ENCODE measurements at regions not wholly inside any gene's neighbourhood (a gene's known extent, or its start where the extent isn't known, plus 50 kb on each side); places are given as distances from the start of the nearest gene placed in this dataset.

DNA sequence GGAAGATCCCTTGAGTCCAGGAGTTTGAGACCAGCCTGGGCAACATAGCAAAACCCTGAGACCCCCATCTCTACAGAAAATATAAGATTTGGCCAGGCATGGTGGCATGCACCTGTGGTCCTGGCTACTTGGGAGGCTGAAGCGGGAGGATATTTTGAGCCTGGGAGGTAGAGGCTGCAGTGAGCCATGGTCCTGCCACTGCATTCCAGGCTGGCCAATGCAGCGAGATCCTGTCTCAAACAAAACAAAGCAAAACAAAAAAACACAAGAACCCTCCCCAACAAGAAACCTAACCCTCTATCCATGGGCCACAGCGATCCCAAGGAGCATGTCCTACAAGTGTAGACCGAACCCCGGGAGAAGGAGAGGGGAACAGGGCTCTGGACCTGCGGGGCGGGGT is 133.3 kb downstream of the MGAT5B start:
- no peak for DNase-seq

DNA sequence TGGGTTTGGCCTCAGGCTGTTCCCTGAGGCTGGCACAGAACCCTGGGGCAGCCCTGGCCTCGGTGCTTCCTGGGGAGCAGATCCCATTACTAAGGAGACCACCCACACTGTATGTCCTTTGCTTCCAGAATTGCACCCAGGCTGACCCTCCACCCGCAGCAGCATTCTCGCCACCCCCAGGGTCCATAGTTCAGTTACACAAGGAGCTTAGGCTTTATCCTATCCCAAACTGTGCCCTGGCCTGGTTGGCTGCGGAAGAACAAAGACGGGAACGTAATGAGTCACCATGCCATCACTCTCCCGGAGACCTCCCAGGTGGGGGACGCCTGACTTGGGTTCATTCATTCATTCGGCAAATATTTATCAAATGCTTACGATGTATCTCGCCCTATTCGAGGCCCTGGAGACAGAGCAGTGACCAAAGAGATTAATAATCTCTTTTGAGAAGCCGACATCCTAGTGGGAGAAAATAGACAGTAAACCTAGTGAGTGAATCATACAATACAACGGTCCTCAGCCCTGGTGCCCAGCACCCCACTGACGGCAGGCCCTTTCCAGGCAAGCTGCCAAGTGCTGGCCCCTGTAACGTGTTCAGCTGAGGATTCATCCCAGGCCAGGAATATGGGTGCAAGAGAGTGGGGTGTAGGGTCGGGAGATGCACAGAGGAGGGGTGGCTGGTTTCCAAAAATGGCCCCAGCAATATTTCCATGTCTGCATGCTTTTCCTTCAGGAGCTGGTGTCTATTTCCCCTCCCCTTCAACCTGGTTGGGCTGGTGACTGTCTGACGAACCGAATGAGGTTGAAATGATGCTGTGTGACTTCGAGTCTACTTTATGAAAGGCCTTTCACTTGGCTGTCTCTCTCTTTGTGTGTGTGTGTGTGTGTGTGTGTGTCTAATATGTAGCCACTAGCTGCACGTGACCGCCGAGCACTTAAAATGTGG is 134.2 kb downstream of the MGAT5B start:
- peak; percentile 95 for DNase-seq

DNA sequence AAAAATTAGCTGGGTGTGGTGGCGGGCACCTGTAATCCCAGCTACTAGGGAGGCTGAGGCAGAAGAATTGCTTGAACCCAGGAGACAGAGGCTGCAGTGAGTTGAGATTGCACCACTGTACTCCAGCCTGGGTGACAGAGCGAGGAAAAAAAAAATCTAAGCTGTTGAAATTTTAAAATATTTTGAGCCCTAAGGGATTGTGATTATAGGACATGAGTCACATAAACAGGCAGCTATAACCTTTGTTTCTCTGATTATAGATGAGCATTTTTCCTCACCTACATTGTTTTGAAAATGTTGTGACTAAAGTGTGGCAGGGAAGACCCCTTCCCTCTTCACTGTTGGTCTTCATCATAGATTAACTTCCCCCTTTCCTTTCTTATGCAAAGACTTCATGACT is 135.5 kb downstream of the MGAT5B start:
- DNase-seq = no peak

DNA sequence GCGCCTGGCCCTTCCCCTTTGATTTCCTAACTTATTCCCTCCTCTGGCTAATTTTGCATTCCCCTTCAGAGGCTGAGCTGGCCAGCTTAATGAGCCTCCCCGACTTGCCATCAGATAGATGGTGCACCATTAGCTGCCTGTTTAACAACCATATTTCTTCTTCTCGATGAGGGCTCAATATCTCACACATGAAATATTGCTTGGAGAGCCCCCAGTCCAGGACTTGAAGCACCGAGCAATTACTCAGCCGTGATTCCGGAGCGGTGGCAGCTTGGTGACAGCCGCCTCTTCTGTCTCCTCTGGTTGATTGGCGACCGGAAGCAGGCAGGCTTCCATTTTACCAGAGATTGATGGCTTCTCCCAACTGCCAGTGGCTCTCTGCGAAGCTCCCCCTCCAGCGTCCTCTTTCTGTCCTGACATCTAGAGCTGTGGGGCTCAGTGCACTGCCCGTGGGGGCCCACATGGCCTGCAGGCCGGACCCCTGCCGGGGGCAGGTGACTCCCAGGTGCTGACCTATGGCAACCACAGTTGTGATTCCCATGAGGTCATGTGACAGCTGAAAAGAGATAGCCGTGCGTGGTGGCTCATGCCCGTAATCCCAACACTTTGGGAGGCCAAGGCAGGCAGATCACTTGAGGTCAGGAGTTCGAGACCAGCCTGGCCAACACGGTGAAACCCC is 133.7 kb upstream of the SEC14L1 start:
- no peak for DNase-seq

DNA sequence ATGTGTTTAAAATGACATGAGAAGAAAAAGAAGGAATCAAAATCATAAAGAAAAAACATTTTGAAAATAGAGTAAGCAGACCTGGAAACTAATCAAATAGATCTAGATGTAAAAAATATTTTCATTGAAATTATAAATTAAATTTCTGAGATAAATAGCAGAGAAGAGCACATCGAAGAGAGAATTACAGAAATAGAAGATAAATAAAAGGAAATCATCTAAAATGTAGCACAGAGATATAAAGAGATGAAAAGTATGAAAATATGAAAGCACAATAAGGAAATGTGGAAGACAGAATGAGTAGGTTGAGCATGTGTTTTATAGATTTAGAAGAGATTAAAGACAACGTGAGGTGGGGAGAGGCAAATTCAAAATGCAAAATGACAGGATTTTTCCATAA is 130.9 kb upstream of the SEC14L1 start:
- no peak for DNase-seq

DNA sequence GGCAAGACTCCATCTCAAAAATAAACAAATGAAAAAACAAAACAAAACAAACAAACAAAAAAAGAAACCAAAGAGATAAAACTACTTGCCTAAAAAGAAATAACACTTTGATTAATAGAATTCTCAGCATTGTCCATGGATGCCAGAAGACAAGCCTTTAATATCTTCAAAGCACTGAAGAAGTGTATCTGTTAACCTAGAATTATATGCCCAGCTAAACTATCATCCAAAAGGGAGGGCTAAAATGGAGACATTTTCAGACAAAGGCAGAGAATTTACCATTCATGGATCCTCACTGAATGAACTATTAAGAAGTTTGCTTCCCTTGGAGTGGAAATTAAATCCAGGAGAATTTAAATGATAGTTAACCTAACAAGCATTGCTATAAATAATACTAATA is 130.1 kb upstream of the SEC14L1 start:
- no peak for DNase-seq

DNA sequence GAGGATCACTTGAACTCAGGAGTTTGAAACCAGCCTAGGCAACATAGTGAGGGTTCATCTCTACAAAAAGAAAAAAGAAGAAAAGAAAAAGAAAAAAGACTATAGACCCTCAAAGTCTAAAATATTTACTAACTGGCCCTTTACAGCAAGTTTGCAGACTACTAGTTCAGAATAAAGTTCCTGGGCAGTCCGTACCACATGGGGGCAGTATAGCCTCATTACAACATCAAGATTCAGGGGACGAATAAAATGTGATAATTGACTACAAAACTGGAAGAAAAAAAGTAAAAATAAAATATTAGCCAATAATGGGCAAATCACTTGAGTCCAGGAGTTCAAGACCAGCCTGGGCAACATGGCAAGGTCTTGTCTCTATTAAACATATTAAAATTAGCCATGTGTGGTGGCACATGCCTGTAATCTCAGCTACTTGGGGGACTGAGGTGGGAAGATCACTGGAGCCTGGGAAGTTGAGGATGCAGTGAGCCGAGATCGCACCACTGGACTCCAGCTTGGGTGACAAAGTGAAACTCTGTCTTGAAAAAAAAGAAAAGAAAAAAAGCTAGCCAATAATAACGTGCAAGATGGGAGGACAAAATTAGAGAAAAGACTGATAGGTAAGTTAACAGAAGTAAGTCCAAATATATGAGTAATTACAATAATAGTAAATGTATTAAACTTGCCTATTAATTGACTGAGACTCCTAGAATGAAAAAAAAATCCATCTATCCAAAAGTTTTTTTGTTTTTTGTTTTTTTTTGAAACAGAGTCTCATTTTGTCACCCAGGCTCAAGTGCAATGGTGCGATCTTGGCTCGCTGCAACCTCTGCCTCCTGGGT is 129.4 kb upstream of the SEC14L1 start:
- DNase-seq = peak; percentile 55

DNA sequence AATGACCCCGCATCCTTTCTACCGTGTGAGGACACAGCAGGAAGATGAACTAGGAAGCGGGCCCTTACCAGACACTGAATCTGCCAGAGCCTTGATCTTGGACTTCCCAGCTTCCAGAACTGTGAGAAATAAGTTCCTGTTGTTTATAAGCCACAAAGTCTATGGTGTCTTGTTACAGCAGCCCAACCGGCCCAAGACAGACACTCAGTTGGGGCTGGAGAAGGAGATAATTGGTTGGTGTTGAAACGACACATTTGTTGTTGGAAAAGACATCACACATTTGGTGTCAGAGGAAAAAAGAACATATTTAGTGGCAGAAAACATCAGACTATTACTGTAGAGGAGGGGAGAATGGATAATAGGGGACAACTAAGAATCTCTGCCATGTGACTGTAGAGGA is 122.3 kb upstream of the SEC14L1 start:
- DNase-seq = no peak

DNA sequence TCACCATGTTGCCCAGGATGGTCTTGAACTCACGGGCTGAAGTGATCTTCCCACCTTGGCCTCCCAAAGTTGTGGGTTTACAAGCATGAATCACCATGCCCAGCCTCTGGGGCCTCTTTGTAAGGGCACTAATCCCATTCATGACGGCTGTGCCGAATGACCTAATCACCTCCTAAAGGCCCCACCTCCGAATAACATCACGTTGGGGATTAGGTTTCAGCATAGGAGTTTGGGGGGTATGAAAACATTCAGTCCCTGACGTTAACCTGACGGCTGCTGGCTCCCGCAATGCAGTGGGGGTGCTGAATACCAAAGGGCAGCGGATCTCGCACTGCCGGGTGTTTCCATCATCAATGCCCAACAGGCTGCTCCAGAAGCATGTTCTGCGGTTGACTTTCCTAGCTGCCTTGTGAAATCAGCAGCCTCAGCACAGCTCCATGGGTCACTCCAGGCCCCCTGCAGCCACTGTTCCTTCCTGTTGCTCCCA is 120.8 kb upstream of the SEC14L1 start:
- peak; percentile 50 for DNase-seq

DNA sequence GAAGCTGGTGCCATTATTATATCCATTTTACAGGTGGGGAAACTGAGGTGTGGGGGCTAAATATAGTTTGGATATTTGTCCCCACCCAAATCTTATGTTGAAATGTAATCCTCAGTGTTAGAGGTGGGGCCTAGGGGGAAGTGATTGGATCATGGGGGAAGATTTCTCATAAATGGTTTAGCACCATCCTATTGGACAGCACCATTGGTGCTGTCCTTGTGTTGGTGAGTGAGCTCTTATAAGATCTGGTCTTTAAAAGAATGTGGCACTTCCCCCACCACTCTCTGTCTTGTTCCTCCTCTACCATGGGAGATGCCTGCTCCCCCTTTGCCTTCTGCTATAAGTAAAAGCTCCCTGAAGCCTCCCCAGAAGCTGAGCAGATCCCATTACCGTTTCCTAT is 119.8 kb upstream of the SEC14L1 start:
- no peak for DNase-seq

DNA sequence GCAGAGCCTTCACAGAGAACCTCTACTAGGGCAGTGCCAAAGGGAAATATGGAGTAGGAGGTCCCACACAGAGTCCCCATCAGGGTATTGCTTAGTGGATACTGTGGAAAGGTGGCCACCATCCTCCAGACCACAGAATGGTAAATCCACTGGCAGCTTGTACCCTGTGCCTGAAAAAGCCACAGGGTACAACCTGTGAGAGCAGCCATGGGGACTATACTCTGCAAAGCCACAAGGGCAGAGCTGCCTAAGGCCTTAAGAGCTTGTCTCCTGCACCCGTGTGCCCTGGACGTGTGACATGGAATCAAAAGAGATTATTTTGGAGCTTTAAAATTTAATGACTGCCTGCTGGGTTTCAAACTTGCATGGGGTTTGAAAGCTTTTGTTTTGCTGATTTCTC is 118.0 kb upstream of the SEC14L1 start:
- DNase-seq = no peak

DNA sequence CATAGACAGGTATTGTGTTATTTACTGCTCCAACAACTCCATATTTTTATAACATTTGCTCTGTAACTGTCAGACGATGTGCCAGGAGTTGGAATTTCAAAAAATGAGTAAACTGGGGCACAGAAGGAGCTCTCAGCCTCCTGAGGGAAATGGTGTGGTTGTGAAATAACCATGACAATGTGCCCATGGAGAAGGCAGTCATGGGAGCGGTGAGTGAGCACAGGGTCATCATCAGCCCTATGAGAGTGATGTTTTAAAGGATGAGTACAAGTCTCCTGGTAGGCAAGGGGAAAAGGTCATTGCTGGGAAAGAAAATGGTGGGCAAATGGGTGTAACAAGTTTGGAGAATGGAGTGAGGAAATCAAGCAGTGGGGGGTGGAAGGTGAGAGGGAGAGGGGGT is 115.0 kb upstream of the SEC14L1 start:
- no peak for DNase-seq

DNA sequence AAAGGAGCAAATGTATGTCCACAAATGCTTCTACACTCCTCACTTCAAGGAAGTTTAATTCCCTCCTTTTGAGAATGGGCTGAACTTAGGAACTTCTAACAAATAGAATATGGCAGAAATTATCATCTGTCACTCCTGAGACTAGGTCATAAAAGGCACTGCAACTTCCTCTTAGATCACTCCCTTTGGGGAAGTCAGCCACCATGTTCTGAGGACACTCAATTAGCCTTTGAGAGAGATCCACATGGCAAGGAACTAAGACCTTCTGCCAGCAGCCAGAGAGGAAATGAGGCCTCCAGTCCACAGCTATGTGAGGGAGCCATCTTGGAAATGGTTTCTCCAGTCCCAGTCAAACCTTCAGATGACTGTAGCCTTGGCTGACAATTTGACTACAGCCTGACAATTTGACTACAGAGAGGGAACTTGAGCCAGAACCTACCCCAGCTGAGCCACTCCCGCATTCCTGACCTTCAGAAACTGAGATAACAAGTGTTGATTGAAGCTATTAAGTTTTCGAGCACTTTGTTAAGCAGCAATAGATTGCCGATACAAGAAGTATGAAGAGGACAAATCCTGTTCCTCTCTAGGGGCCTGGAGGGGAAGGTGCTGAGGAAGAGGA is 113.4 kb upstream of the SEC14L1 start:
- no peak for DNase-seq

DNA sequence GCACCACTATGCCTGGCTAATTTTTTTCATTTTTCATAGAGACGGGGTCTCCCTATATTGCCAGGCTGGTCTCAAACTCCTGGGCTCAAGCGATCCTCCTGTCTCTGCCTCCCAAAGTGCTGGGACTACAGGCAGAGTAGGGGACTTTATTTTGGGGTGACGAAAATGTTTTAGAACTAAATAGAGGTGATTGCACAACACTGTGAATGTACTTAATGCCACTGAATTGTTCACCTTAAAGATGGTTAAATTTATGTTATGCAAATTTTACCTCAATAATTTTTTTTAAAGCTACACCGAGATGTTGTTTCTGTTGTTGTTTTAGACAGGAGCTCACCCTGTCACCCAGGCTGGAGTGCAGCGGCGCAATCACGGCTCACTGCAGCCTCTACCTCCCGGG is 111.9 kb upstream of the SEC14L1 start:
- no peak for DNase-seq

DNA sequence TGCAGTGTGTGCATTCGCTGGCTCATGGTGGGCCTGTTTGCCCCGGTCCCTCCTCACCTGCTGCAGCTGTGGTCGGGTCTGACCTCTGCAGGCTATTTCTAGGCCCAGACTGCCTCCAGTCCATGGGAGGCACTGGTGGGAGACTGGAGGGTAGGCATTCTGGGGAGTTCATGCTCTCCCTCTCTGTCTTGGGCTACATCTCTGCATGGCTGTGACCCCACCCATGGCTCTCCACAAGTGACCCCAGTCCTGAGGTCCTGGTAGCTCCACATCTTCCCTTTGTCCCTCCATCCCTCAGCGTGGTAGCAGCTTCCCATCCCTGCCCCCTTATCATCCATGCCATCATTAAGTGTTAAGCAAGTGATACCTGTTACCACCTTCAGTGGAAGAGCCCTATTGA is 107.8 kb upstream of the SEC14L1 start:
- no peak for DNase-seq

DNA sequence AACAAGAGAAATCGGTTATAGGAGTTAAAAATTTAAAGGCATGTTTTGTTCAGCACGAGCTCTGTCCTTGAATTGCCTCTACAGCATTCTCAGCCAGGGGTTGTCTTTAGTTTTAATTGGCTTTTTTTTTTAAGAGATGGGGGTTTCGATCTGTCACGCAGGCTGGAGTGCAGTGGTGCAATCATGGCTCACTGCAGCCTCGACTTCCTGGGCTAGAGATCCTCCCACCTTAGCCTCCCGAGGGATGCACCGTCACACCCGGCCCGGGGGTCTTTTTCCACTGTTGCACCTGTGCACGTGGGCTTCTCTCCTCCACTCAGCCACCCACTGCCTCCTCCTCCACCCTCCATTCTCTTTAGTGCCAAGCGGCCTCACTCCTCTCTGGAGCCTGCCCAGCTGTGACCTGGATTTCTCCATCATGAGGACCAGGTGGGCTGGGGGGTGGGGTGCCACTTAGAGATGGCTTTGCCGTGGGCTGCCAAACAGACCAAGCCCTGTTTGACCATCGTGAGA is 106.8 kb upstream of the SEC14L1 start:
- DNase-seq = no peak

DNA sequence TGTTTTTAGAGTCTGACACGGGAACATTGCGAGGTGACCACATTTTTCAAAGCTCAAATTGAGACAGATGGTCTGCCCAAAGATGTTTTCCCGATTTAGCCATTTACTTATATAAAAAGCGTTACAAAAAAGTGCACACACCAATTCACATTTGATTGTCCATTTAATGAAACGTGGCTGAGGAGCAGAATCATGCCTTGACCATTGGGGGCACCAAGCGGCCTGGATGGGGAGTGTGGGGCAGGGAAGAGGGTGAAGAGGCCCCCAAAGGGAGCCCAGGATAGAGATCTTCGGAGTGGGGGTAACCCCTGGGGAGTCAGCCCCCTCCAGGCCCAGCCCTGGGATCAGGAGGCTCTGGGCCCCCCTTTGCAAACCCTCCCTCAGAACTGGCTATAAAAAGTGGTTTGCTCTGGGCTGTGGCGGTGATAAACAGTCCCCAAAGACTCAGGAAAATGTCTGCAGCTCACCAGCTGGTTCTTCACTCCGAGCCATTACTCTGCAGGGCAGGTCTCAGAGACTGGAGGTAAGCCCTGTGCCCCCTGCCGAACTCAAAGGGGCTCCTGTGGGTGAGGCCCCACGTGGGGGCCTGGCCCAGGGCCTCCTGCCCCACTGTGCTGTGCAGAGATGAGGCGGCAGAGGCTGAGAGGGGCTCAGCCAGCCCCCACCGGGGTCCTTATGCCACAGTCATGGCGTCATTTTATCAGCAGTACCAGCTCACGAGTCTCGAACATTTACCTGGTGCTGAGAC is 105.9 kb upstream of the SEC14L1 start:
- no peak for DNase-seq

DNA sequence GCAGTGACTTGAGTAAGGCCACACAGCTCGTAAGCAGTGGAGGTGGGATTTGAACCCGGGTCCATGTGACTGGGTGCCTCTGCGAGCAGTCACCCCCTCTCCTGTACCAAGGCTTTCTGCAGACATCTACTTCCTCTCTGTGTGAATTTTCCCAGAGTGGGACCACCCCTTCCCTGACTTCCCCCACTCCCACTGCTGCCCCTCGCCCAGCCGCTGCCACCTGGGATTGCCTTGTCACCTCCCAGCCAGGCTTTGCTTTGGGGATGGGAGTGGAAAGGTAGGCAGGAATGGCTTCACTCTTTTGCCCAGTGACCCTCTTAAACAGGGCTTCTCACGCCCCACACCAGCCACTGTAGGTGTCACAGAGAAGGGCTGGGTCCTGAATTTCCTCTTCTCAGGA is 105.2 kb upstream of the SEC14L1 start:
- no peak for DNase-seq

DNA sequence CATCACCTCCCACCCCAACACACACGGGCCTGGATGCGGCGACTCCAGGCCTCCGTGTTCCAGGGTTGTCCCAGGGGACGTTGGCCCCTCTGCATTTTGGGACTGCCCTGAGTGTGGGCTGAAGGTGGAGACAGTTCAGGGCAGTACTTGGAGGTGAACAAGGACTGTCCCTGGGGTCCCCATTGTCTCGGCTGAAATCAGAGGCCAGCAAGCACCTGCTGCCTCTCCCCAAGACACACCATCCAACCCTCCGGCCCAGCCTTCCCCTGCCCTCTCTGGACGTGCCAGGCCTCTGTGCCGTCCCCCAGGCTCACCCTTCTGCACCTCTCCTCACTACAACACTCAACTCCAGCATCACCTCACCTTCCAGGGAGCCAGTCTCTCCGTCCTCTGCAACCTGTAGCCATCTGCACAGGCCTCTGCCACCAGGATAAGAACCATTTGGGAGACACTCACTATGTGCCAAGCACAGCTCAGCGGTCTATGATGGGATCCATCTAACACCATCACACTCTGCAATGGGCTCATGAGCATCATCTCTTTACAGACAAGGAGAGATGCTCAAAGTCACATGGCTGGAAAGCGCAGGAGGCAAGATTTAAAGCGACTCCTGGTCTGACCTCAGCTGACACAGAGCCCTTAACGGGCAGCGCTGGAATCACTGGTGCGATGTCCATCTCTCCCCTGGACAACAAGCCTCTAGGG is 104.5 kb upstream of the SEC14L1 start:
- DNase-seq = no peak

DNA sequence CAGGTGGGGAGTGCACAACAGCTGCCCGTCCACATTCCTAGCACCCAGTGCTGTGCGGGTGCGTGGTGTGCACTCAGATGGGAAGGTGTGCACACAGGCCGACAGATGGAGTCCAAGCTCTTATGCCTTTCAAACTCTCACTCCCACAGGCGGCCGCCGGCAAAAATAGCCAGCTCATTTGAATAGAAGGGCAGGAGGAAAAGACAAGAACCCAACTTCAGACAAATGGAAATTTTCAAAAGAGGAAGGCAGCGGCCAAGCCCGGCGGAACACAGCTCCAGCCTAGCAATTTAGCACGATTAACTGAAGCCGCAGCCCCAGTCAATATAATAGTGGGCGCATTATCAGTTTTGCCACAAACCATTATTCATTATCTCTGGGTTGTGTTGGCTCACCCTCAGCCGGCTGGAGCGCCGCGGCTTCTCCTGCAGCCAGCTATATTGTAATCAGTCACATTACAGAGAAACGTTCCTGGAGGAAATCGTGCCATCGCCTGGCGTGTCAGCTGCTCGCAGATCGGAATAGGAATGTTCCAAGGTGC is 103.9 kb upstream of the SEC14L1 start:
- DNase-seq = no peak

DNA sequence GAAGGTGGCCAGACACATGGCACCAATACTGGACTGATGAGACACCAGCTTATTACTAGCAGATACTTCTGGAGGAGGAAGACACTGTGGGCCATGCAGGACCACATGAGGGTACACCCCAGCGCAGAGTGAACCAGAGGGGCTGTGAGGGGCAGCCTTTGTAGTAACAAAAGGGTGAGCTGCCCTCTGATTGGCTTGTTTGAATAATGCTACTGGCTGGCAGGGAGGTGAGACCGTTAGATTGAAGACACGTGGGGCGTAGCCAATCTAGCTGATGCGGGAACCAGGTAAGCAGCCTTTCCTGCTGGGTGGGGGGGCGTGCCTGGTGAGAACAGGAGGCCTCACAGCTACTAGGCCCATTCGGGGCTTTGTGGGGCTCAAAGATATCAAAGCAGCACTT is 102.8 kb upstream of the SEC14L1 start:
- DNase-seq = no peak

Data from T1000 (cell line).